ENCODE measurements at regions not wholly inside any gene's neighbourhood (a gene's known extent, or its start where the extent isn't known, plus 50 kb on each side); places are given as distances from the start of the nearest gene placed in this dataset.

- CTCF ChIA-PET (ENCODE audit: low intra/inter-chr PET ratio, low total read pairs) = no interaction called here
- POLR2A ChIA-PET = no interaction called here
- 3% methylated on average over 11 of the region's 11 CpGs for WGBS (ENCODE audit: low lambda C conversion rate)
- no peak overlapping the region for H3K4me3 ChIP-seq (replicated peaks in 1 of 3; ENCODE audit: insufficient read depth in 1 of 3, low read depth in 2 of 3, low read length in 3 of 3)
- peaks cover 32% of the 10 kb centered on the region for H3K9me3 ChIP-seq (ENCODE audit: low read length)
- H4K20me1 ChIP-seq (ENCODE audit: insufficient read depth, low read length) = no peaks in the 10 kb centered on the region
- H2AFZ ChIP-seq (ENCODE audit: low read length) = no peak overlapping the region
- TF ChIP-seq REPIN1 (CRISPR knock-in tag; IDR thresholded peaks at IDR 0.05; ENCODE audit: borderline replicate concordance, low read depth) (no peak), ZNF263 (CRISPR knock-in tag; IDR thresholded peaks at IDR 0.05) (no peak), CHD2 (IDR thresholded peaks at IDR 0.05; ENCODE audit: low read depth, low read length) (no peak), E2F2 (CRISPR knock-in tag; IDR thresholded peaks at IDR 0.05; ENCODE audit: borderline replicate concordance) (no peak), WIZ (CRISPR knock-in tag; IDR thresholded peaks at IDR 0.05) (no peak)
- in situ Hi-C loops (cut with HindIII; ENCODE audit: extremely low pct_ligation_motif_present, low pct_unique_long_range_greater_than_20kb) = no loop called here
- BruUV-seq (replicated peaks) = no TSS peak
- ATAC-seq (no peak), FAIRE-seq (no peak), DNase-seq (ENCODE audit: low spot score) (no peak)
- H3K79me2 ChIP-seq (ENCODE audit: insufficient read depth, low read length) = no peaks in the 10 kb centered on the region
- H3K36me3 ChIP-seq (replicated peaks in 1 of 2; ENCODE audit: control insufficient read depth in 1 of 2, insufficient read depth in 2 of 2, low read length in 2 of 2) = no peaks in the 10 kb centered on the region
- H3K27ac ChIP-seq (ENCODE audit: extremely low read length, insufficient read depth, low read length) = no peak overlapping the region
- no peaks in the 10 kb centered on the region for H3K4me1 ChIP-seq (ENCODE audit: insufficient read depth, low read length)
- intact Hi-C loops (cut with micrococcal nuclease; ENCODE audit: unreplicated experiment) = no loop called here
- H3K4me2 ChIP-seq (ENCODE audit: low read depth, low read length) = no peak overlapping the region
- no peaks in the 10 kb centered on the region for H3K27me3 ChIP-seq (ENCODE audit: control insufficient read depth in 1 of 2, insufficient read depth in 2 of 2, low read length in 2 of 2)
- no peak overlapping the region for H3K9ac ChIP-seq (ENCODE audit: insufficient read depth, low read depth, low read length)
These were observed 1002.4 kb upstream of the KLHL29 start for GRCh38 chr2:22382479-22383169.

GRCh38 chr2:22397847-22398246 lies 987.1 kb upstream of the KLHL29 start:
- no peak overlapping the region for H3K4me2 ChIP-seq (ENCODE audit: low read depth, low read length)
- ChIA-PET CTCF (ENCODE audit: low intra/inter-chr PET ratio, low total read pairs) (no interaction called here), POLR2A (no interaction called here)
- in situ Hi-C loops (cut with HindIII; ENCODE audit: extremely low pct_ligation_motif_present, low pct_unique_long_range_greater_than_20kb) = no loop called here
- intact Hi-C loops (cut with micrococcal nuclease; ENCODE audit: unreplicated experiment) = loop anchor here (5.0 kb wide), 1 partner anchor 1156 kb away; no protein-coding TSS in a partner anchor
- H3K4me3 ChIP-seq (replicated peaks in 1 of 3; ENCODE audit: insufficient read depth in 1 of 3, low read depth in 2 of 3, low read length in 3 of 3) = no peak overlapping the region
- FAIRE-seq (no peak), ATAC-seq (no peak), DNase-seq (ENCODE audit: low spot score) (no peak)
- no peaks in the 10 kb centered on the region for H4K20me1 ChIP-seq (ENCODE audit: insufficient read depth, low read length)
- no peak overlapping the region for H2AFZ ChIP-seq (ENCODE audit: low read length)
- H3K27me3 ChIP-seq (ENCODE audit: control insufficient read depth in 1 of 2, insufficient read depth in 2 of 2, low read length in 2 of 2) = no peaks in the 10 kb centered on the region
- H3K79me2 ChIP-seq (ENCODE audit: insufficient read depth, low read length) = no peaks in the 10 kb centered on the region
- BruUV-seq (replicated peaks) = no TSS peak
- no peaks in the 10 kb centered on the region for H3K36me3 ChIP-seq (replicated peaks in 1 of 2; ENCODE audit: control insufficient read depth in 1 of 2, insufficient read depth in 2 of 2, low read length in 2 of 2)
- H3K9me3 ChIP-seq (ENCODE audit: low read length) = peaks cover 73% of the 10 kb centered on the region
- H3K4me1 ChIP-seq (ENCODE audit: insufficient read depth, low read length) = no peaks in the 10 kb centered on the region
- no peak overlapping the region for H3K9ac ChIP-seq (ENCODE audit: insufficient read depth, low read depth, low read length)
- 1% methylated on average over 2 of the region's 2 CpGs for WGBS (ENCODE audit: low lambda C conversion rate)
- H3K27ac ChIP-seq (ENCODE audit: extremely low read length, insufficient read depth, low read length) = no peak overlapping the region
- TF ChIP-seq ZNF687 (CRISPR knock-in tag; IDR thresholded peaks at IDR 0.05) (no peak), ZNF251 (CRISPR knock-in tag; IDR thresholded peaks at IDR 0.05) (no peak), RNF219 (CRISPR knock-in tag; IDR thresholded peaks at IDR 0.05) (no peak), ZBTB37 (CRISPR knock-in tag; IDR thresholded peaks at IDR 0.05) (no peak)

All from HepG2 (cell line).